Stimulated activated CD4-positive, alpha-beta T cell treated with anti-CD3 and anti-CD28 coated beads, TNF-alpha, amount 100 ng/mL, for 1 hour (primary cell): ENCODE measurements at regions not wholly inside any gene's neighbourhood (a gene's known extent, or its start where the extent isn't known, plus 50 kb on each side); places are given as distances from the start of the nearest gene placed in this dataset.
"Not testable (repeated sequence)": the region's sequence is repeated elsewhere in the genome, so short reads cannot be mapped to it uniquely, and the experiment has no call there.

Experiments used
- DNase-seq, 3 donors: peaks; one replicate each; pipeline ENCODE4 v3.0.0-alpha.2; 2020; ENCODE audit warnings: low read depth in 3 of 3, low spot score in 1 of 3

DNA sequence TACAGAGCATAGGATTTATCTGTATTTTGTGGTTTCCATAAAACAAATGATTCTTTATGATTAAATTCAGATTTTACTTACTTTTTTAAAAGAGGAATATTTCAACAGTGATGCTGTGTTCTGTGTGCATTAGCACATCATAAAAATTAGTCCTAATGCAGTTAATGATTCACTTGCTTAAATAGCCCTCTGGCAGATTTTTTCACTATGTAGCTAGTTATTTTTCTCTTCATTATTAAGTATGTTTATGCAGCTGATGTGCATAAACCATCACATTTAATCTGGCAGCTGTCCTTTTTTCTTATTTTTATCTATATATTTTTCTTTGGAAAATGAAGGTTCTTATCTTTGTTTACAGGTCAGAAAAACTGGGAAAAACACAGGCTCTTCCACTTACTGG lies 127.2 kb downstream of the ZNF486 start:
- DNase-seq = no peak

GRCh38 chr19:20292520-20292919 lies 125.5 kb downstream of the ZNF486 start:
- not testable (repeated sequence) for DNase-seq

GRCh38 chr19:20289186-20289585 lies 122.2 kb downstream of the ZNF486 start:
- DNase-seq = no peak

- DNase-seq = no peak
These were observed 120.1 kb downstream of the ZNF486 start for GRCh38 chr19:20287070-20287469.

- not testable (repeated sequence) for DNase-seq
These were observed 118.9 kb downstream of the ZNF486 start for GRCh38 chr19:20285876-20286275.

DNA sequence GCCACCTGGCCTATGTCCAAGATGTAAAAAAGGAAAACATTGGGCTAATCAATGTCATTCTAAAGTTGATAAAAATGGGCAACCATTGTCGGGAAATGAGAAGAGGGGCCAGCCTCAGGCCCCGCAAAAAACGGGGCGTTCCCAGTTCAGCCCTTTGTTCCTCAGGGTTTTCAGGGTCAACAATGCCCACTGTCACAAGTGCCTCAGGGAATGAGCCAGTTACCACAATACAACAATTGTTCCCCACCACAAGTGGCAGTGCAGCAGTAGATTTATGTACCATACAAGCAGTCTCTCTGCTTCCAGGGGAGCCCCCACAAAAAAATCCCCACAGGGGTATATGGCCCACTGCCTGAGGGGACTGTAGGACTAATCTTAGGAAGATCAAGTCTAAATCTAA lies 112.5 kb downstream of the ZNF486 start:
- no peak for DNase-seq

GRCh38 chr19:20278342-20278741 lies 111.3 kb downstream of the ZNF486 start:
- no peak for DNase-seq

DNA sequence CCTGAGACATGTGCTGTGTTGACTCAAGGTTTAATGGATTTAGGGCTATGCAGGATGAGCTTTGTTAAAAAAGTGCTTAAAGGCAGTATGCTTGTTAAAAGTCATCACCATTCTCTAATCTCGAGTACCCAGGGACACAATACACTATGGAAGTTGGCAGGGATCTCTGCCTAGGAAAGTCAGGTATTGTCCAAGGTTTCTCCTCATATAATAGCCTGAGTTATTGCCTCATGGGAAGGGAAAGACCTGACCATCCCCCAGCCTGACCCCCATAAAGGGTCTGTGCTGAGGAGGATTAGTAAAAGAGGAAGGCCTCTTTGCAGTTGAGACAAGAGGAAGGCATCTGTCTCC lies 109.7 kb downstream of the ZNF486 start:
- DNase-seq = not testable (repeated sequence)

- DNase-seq = no peak
These were observed 109.2 kb downstream of the ZNF486 start for GRCh38 chr19:20276011-20276731.

- DNase-seq = no peak
These were observed 107.0 kb downstream of the ZNF486 start for GRCh38 chr19:20273951-20274570.

DNA sequence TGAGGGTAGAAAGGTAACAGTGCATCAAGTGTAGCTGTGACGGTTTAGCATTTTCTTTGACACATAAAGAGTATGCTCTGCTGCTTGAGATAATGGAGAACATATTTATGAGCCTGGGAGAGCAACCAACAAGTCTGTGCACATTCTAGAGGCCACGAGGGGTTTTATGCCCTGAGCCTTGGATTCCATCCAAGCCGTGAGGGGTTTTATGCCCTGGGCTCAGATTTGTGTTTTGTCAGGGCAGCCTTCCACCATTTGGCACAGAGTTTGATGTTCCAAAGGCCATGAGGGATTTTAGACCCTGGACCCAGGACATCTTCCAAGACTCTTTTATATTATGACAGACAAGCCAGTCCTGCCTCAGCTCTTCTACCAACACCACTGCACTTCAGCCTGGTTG lies 106.4 kb downstream of the ZNF486 start:
- DNase-seq = no peak

GRCh38 chr19:20272627-20273010 lies 105.6 kb downstream of the ZNF486 start:
- DNase-seq = not testable (repeated sequence)

- DNase-seq = not testable (repeated sequence)
These were observed 105.1 kb downstream of the ZNF486 start for GRCh38 chr19:20271927-20272626.

DNA sequence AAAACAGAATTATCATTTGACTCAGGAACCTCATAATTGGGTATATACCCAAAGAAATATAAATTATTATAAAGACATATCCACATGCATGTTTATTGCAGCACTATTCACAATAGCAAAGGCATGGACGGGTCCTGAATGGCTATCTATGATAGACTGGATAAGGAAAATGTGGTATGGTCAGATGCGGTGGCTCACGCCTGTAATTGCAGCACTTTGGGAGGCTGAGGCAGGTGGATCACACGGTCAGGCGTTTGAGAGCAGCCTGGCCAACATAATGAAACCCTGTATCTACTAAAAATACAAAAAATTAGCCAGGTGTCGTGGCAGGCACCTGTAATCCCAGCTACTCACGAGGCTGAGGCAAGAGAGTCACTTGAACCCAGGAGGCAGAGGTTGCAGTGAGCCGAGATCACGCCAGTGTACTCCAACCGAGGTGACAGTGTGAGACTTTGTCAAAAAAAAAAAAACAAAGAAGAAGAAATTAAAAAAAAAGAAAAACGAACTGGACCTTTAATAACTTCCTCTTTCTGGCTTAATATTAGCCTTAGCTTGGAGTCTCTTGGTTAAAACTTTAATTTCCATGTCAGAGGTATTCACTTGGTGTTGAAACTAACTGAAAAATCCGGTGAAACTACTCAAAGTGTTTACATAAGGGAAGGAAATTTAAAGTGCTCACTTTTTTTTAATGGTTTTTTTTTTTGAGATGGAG lies 104.4 kb downstream of the ZNF486 start:
- DNase-seq = no peak

GRCh38 chr19:20269461-20269860 lies 102.4 kb downstream of the ZNF486 start:
- DNase-seq = no peak

GRCh38 chr19:20261513-20261912 lies 94.5 kb downstream of the ZNF486 start:
- not testable (repeated sequence) for DNase-seq

GRCh38 chr19:20260738-20261137 lies 93.7 kb downstream of the ZNF486 start:
- DNase-seq = not testable (repeated sequence)

DNA sequence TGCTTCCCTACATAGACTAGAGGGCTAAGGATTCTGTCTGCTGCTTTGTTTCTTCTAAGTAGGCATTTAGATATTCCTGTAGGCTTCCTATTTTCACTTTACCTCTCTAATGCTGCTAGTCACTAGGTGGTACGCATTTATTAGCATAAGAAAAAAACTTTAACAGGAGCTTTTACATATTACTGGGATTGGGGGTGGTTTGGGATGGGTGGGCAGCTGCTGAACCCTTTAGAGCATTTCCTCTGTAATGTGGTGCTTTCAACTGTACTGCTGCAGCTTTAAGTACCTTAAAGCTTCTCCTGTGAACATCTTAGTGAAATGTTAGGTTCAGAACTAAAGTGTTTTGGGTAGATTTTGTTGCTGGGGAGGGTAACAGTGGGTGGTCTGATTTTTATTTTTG lies 92.6 kb downstream of the ZNF486 start:
- no peak for DNase-seq

DNA sequence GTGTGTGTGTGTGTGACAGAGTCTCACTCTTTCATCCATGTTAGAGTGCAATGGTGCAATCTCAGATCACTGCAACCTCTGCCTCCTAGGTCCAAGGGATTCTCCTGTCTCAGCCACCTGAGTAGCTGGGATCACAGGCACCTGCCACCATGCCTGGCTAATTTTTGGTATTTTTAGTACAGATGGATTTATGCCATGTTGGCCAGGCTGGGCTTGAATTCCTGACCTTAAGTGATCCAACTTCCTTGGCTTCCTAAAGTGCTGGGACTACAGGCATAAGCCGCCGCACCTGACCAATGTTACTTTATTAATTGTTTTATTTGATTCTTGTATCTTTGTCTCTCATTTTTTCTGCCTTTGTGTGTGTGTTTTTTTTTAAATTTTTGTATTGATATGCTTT lies 89.6 kb downstream of the ZNF486 start:
- no peak for DNase-seq

DNA sequence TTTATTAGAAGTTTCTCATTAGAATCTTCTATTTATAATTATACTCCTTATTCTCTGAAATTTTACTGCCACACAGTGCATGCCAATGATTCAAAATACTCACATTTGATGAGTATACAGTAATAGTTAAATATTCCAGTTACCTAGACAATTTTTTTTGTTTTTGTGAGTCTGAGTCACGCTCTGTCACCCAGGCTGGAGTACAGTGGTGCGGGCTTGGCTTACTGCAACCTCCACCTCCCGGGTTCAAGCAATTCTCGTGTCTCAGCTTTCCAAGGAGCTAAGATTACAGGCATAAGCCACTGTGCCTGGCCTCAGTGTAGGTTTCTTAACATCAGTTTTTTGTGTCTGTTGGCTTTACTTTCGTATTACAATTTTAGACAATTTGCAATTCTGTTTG lies 87.1 kb downstream of the ZNF486 start:
- no peak for DNase-seq

DNA sequence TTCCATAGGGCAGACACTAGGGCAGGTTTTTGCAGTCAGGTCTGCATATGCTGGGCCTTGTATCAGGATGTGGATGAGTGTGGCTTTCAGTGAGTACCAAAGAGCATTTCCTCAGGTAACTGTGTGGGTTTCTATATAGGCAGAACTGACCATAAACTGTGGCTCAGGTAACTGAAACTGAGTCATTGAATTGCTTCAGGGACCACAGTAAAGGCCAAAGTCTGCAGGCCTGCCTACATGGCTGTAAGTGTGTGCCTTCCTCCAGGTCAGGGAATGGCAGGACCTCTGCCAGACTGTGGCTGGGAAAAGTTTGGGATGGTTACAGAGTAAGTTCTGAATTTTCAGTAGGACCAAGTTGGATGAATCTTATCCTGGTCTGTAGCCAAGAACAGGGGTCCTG lies 85.6 kb downstream of the ZNF486 start:
- no peak for DNase-seq

GRCh38 chr19:20250627-20251026 lies 83.6 kb downstream of the ZNF486 start:
- no peak for DNase-seq
